H9 (cell line): ENCODE measurements at regions not wholly inside any gene's neighbourhood (a gene's known extent, or its start where the extent isn't known, plus 50 kb on each side); places are given as distances from the start of the nearest gene placed in this dataset.

Experiments
- DNase-seq: peaks from one replicate; pipeline ENCODE4 v3.0.0-alpha.2; 2017
- H2AFZ ChIP-seq: one replicate; pipeline ENCODE4 v1.6.1; 2013; ENCODE audit warnings: mild to moderate bottlenecking, low read length, control low read depth, moderate library complexity
- H2AK5ac ChIP-seq: 2 replicates; pipeline ENCODE4 v1.6.1; 2013; ENCODE audit warnings: low read length, control low read depth, mixed read lengths; ENCODE audit not compliant: insufficient read length
- H2BK120ac ChIP-seq: one replicate; pipeline ENCODE4 v1.6.1; 2013; ENCODE audit warnings: low read depth, mild to moderate bottlenecking, low read length, control low read depth, inconsistent platforms; ENCODE audit not compliant: poor library complexity, severe bottlenecking
- H2BK12ac ChIP-seq: 2 replicates; pipeline ENCODE4 v1.6.1; 2013; ENCODE audit warnings: low read length, control low read depth, mixed read lengths, low read depth; ENCODE audit not compliant: insufficient read length
- H2BK15ac ChIP-seq: 2 replicates; pipeline ENCODE4 v1.6.1; 2013; ENCODE audit warnings: low read depth, low read length, control low read depth
- H2BK20ac ChIP-seq: one replicate; pipeline ENCODE4 v1.6.1; 2013; ENCODE audit warnings: low read depth, mild to moderate bottlenecking, low read length, control low read depth, inconsistent platforms; ENCODE audit not compliant: poor library complexity, severe bottlenecking
- H2BK5ac ChIP-seq: 2 replicates; pipeline ENCODE4 v1.6.1; 2013; ENCODE audit warnings: low read length, control low read depth, mixed read lengths; ENCODE audit not compliant: insufficient read length
- H3K14ac ChIP-seq: 2 replicates; pipeline ENCODE4 v1.6.1; 2013; ENCODE audit warnings: low read length, control low read depth; ENCODE audit not compliant: insufficient read depth
- H3K18ac ChIP-seq: 2 replicates; pipeline ENCODE4 v1.6.1; 2013; ENCODE audit warnings: low read depth, mild to moderate bottlenecking, mixed read lengths, low read length, control low read depth; ENCODE audit not compliant: insufficient read length
- H3K23ac ChIP-seq: 2 replicates; pipeline ENCODE4 v1.6.1; 2013; ENCODE audit warnings: low read length, control low read depth, mixed read lengths, low read depth; ENCODE audit not compliant: insufficient read length
- H3K23me2 ChIP-seq: 2 replicates; pipeline ENCODE4 v1.6.1; 2013; ENCODE audit warnings: low read depth, mild to moderate bottlenecking, mixed read lengths, low read length, control low read depth; ENCODE audit not compliant: insufficient read length, poor library complexity, severe bottlenecking
- H3K27ac ChIP-seq: 2 replicates; pipeline ENCODE4 v1.5.1; 2013; ENCODE audit warnings: low read length, control low read depth, mixed read lengths, low read depth; ENCODE audit not compliant: insufficient read length
- H3K27me3 ChIP-seq: 2 replicates; pipeline ENCODE4 v1.6.1; 2013; ENCODE audit warnings: low read length, control low read depth, inconsistent platforms; ENCODE audit not compliant: insufficient read depth
- H3K4ac ChIP-seq: 2 replicates; pipeline ENCODE4 v1.6.1; 2013; ENCODE audit warnings: low read depth, mild to moderate bottlenecking, control low read depth, inconsistent platforms, low read length, moderate library complexity
- H3K4me1 ChIP-seq: 2 replicates; pipeline ENCODE4 v1.6.1; 2013; ENCODE audit warnings: low read length, control low read depth, inconsistent platforms; ENCODE audit not compliant: insufficient read depth
- H3K4me2 ChIP-seq: 2 replicates; pipeline ENCODE4 v1.6.1; 2013; ENCODE audit warnings: low read length, control low read depth, mixed read lengths; ENCODE audit not compliant: insufficient read length, insufficient read depth
- H3K56ac ChIP-seq: 2 replicates; pipeline ENCODE4 v1.6.1; 2013; ENCODE audit warnings: low read depth, mild to moderate bottlenecking, mixed read lengths, low read length, control low read depth; ENCODE audit not compliant: insufficient read length
- H3K79me1 ChIP-seq: 2 replicates; pipeline ENCODE4 v1.6.1; 2013; ENCODE audit warnings: low read depth, mild to moderate bottlenecking, moderate library complexity, low read length, control low read depth, inconsistent platforms; ENCODE audit not compliant: insufficient read depth, poor library complexity, severe bottlenecking
- H3K79me2 ChIP-seq: 2 replicates; pipeline ENCODE4 v1.6.1; 2013; ENCODE audit warnings: low read length, control low read depth, inconsistent platforms; ENCODE audit not compliant: insufficient read depth
- H3K9ac ChIP-seq: 2 replicates; pipeline ENCODE4 v1.6.1; 2013; ENCODE audit warnings: low read length, control low read depth, mixed read lengths; ENCODE audit not compliant: insufficient read length; ENCODE audit errors: extremely low read depth
- H3K9me3 ChIP-seq: one replicate; pipeline ENCODE4 v1.6.1; 2013; ENCODE audit warnings: low read depth, low read length, inconsistent platforms; ENCODE audit not compliant: control insufficient read depth
- H3T11ph ChIP-seq: one replicate; pipeline ENCODE4 v1.6.1; 2013; ENCODE audit warnings: mild to moderate bottlenecking, low read length, control low read depth, inconsistent platforms
- H4K20me1 ChIP-seq: one replicate; pipeline ENCODE4 v1.6.1; 2013; ENCODE audit not compliant: control insufficient read depth, insufficient read length, insufficient read depth
- H4K5ac ChIP-seq: 2 replicates; pipeline ENCODE4 v1.6.1; 2013; ENCODE audit warnings: low read depth, mild to moderate bottlenecking, mixed read lengths, low read length, control low read depth; ENCODE audit not compliant: insufficient read length
- H4K8ac ChIP-seq: replicated peaks from 2 replicates; pipeline ENCODE4 v1.6.1; 2013; ENCODE audit warnings: low read length, control low read depth, mixed read lengths, low read depth; ENCODE audit not compliant: insufficient read length
- H4K91ac ChIP-seq: 2 replicates; pipeline ENCODE4 v1.6.1; 2013; ENCODE audit warnings: low read depth, mild to moderate bottlenecking, moderate library complexity, mixed read lengths, low read length, control low read depth; ENCODE audit not compliant: insufficient read length
- H3K27ac Mint-ChIP-seq, 3 experiments: 2 replicates in 2 of 3; 3 replicates in 1 of 3; pipeline ENCODE4 v1.8.0; 2020 to 2021; ENCODE audit warnings: mixed read lengths in 3 of 3, mild to moderate bottlenecking in 1 of 3, moderate library complexity in 1 of 3
- H3K27me3 Mint-ChIP-seq: 2 replicates; pipeline ENCODE4 v1.8.0; 2021; ENCODE audit warnings: low read depth, mild to moderate bottlenecking, moderate library complexity, mixed read lengths
- H3K36me3 Mint-ChIP-seq, 3 experiments: 2 replicates in 2 of 3; 3 replicates in 1 of 3; pipeline ENCODE4 v1.8.0; 2020 to 2021; ENCODE audit warnings: low read depth in 3 of 3, mixed read lengths in 3 of 3; ENCODE audit not compliant: insufficient read depth in 1 of 3
- H3K4me1 Mint-ChIP-seq, 2 experiments: 2 replicates each; pipeline ENCODE4 v1.8.0; 2020; ENCODE audit warnings: mixed read lengths in 2 of 2
- H3K4me3 Mint-ChIP-seq, 2 experiments: 2 replicates in 1 of 2; 3 replicates in 1 of 2; pipeline ENCODE4 v1.8.0; 2020 to 2021; ENCODE audit warnings: mild to moderate bottlenecking in 2 of 2, mixed read lengths in 2 of 2, moderate library complexity in 1 of 2
- H3K9me3 Mint-ChIP-seq, 2 experiments: 2 replicates in 1 of 2; 3 replicates in 1 of 2; pipeline ENCODE4 v1.8.0; 2020; ENCODE audit warnings: mild to moderate bottlenecking in 2 of 2, mixed read lengths in 2 of 2, moderate library complexity in 1 of 2
- WGBS: extraction: QIAGEN DNeasy Blood & Tissue Kit; methylation state at CpG from one replicate; pipeline ENCODE4 v1.1.7; 2013; ENCODE audit warnings: missing lambda C conversion rate, low lambda C conversion rate, mixed read lengths; ENCODE audit not compliant: insufficient read length; ENCODE audit errors: extremely low coverage; 5-methylcytosine and 5-hydroxymethylcytosine counted together
- TF ChIP-seq, protein P1 (sequence below): fragments of 200-600 bp; sonication (generic); conservative IDR thresholded peaks from 3 replicates; pipeline ENCODE4 v1.8.0; 2021; ENCODE audit warnings: antibody characterized with exemption, mild to moderate bottlenecking

DNA sequence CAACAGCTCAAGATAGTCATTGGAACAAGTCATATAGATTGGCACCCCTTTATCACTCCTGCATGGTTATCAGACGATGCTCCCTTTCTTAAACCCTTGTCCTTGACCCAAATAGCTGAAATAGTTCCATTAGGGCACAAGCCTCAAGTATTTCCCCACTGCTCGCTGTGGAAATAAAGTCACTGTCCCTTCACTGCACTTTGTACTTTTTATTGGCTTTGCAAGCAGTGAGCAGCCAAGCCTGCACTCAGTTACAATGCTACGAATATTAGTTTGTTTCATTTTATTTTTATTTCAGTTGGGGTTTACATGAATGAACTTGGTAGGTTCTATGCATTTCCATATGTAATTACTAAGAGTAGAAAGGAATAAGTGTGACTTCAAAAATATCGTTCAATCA is 1176.4 kb downstream of the BRINP3 start:
- H4K91ac ChIP-seq, result no peak overlapping the region
- Mint-ChIP-seq H3K4me1 (no peaks in the 10 kb centered on the region), H3K36me3 (no peaks in the 10 kb centered on the region), H3K9me3 (no peaks in the 10 kb centered on the region), H3K4me3 (no peak overlapping the region), H3K27ac (no peak overlapping the region), H3K27me3 (no peaks in the 10 kb centered on the region)
- no peak overlapping the region for H2AFZ ChIP-seq
- no peak overlapping the region for H3K4me2 ChIP-seq
- no peaks in the 10 kb centered on the region for H3K27me3 ChIP-seq
- no CpG with 5 or more reads among the region's 4 CpGs for WGBS
- no peaks in the 10 kb centered on the region for H4K20me1 ChIP-seq
- no peak overlapping the region for H3K56ac ChIP-seq
- H3K27ac ChIP-seq, result no peak overlapping the region
- no peak overlapping the region for H2BK120ac ChIP-seq
- no peaks in the 10 kb centered on the region for H3K79me2 ChIP-seq
- no peak overlapping the region for H3K4ac ChIP-seq
- no peak overlapping the region for H3K9ac ChIP-seq
- H4K5ac ChIP-seq, result no peak overlapping the region
- no peak overlapping the region for H2BK20ac ChIP-seq
- no peak overlapping the region for H2BK5ac ChIP-seq
- no peaks in the 10 kb centered on the region for H3K79me1 ChIP-seq
- no peak for DNase-seq
- H3K23me2 ChIP-seq, result no peaks in the 10 kb centered on the region
- no peak overlapping the region for H3T11ph ChIP-seq
- H3K18ac ChIP-seq, result no peak overlapping the region
- H2BK15ac ChIP-seq, result no peak overlapping the region
- H2AK5ac ChIP-seq, result no peak overlapping the region
- H2BK12ac ChIP-seq, result no peak overlapping the region
- H3K14ac ChIP-seq, result no peak overlapping the region
- TF ChIP-seq, protein P1, sequence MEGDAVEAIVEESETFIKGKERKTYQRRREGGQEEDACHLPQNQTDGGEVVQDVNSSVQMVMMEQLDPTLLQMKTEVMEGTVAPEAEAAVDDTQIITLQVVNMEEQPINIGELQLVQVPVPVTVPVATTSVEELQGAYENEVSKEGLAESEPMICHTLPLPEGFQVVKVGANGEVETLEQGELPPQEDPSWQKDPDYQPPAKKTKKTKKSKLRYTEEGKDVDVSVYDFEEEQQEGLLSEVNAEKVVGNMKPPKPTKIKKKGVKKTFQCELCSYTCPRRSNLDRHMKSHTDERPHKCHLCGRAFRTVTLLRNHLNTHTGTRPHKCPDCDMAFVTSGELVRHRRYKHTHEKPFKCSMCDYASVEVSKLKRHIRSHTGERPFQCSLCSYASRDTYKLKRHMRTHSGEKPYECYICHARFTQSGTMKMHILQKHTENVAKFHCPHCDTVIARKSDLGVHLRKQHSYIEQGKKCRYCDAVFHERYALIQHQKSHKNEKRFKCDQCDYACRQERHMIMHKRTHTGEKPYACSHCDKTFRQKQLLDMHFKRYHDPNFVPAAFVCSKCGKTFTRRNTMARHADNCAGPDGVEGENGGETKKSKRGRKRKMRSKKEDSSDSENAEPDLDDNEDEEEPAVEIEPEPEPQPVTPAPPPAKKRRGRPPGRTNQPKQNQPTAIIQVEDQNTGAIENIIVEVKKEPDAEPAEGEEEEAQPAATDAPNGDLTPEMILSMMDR, result no peak
- H4K8ac ChIP-seq, result no peak overlapping the region
- H3K23ac ChIP-seq, result no peak overlapping the region
- H3K4me1 ChIP-seq, result no peaks in the 10 kb centered on the region
- H3K9me3 ChIP-seq, result no peaks in the 10 kb centered on the region
